Hepatic stellate cell (primary cell): ENCODE measurements at regions not wholly inside any gene's neighbourhood (a gene's known extent, or its start where the extent isn't known, plus 50 kb on each side); places are given as distances from the start of the nearest gene placed in this dataset.
"Not testable (repeated sequence)": the region's sequence is repeated elsewhere in the genome, so short reads cannot be mapped to it uniquely, and the experiment has no call there.

ENCODE experiments used
- DNase-seq: peaks from one replicate; pipeline ENCODE4 v3.0.0; 2011; ENCODE audit warnings: low spot score

GRCh38 chr21:13921455-13921854 lies 289.3 kb downstream of the LIPI start:
- not testable (repeated sequence) for DNase-seq

DNA sequence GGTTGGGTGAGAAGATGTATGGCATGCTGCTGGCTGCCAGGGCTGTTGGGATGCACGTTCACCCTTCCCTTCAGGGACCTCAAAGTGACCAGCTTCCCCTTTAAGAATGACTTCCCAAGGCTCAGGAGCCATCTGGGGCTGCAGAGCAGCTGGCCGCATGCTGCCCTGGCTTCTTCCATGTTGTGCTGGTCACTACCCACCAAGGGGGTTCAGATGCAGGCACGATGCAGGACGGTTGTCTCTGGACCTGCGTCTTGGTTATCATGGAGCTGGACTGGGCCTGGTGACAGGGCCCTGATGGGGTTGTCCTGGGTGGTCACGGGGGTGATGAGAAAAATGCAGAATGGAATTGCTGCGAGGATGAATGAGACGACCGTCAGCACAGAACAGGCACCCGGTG lies 297.8 kb downstream of the POTED start:
- not testable (repeated sequence) for DNase-seq

DNA sequence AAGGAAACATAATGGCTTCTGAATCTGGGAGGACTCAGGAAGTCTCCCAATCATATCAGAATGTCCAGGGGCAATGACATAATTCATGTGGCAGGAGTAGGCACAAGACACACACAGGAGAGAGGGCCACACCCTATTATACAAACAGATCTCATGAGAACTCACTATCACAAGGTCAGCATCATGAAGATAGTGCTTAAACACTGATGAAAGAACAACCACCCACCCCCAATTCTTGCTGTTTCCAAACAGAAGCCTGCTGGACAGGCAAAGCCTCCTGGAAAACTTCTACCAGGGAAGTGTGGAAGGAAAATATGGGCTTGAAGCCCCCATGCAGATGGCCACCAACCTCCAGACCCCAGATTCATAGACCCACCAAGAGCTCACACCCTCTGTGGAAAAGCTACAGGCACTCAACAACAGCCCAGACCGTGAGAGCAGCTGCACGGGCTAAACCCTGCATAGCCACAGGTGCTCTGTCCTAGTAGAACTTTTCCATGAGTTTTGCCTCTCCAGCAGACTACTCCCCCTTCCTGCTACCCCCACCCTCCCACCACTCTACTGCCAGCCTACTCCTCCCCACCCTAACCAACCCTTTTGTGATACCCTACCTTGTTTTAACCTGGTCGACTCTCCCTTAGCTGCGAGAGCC lies 287.1 kb downstream of the POTED start:
- not testable (repeated sequence) for DNase-seq

- DNase-seq = not testable (repeated sequence)
Observed at GRCh38 chr21:13893617-13894016, 284.0 kb downstream of the POTED start.

- not testable (repeated sequence) for DNase-seq
Observed at GRCh38 chr21:13893025-13893424, 283.4 kb downstream of the POTED start.

GRCh38 chr21:13892146-13892751 lies 282.7 kb downstream of the POTED start:
- not testable (repeated sequence) for DNase-seq

DNA sequence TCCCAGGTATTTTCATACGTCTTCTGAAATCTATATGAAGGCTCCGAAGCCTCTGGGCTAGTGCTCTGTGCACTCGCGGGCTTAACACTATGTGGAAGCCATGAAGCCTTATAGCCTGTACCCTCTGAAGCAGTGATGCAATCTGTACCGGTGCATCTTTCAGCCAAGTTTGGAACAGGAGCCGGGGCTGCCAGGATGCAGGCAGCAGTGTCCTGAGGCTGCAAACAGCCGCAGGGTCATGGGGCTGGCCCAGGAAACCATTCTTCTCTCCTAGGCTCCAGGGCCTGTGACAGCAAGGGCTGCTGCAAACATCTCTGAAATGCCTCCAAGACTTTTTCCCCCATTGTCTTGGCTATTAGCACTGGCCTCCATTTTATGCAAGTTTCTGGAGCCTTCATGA lies 279.6 kb downstream of the POTED start:
- not testable (repeated sequence) for DNase-seq

- not testable (repeated sequence) for DNase-seq
Observed at GRCh38 chr21:13883641-13884395, 274.2 kb downstream of the POTED start.

- DNase-seq = not testable (repeated sequence)
Observed at GRCh38 chr21:13877503-13877902, 267.9 kb downstream of the POTED start.

GRCh38 chr21:13876999-13877398 lies 267.4 kb downstream of the POTED start:
- not testable (repeated sequence) for DNase-seq

DNA sequence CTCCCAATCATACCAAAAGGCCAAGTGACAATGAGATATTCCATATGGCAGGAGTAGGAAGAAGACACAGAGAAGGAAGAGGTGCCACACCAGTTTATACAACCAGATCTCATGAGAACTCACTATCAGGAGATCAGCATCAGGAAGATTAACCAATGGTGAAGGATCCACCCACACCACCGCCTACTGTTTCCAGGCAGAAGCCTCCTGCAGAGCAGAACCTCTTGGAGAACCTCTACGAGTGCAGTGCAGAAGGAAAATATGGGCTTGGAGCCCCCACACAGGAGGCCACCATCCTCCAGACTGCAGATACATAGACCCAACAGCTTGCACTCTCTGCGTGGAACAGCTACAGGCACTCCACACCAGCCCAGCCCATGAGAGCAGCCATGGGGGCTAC lies 264.4 kb downstream of the POTED start:
- DNase-seq = not testable (repeated sequence)

GRCh38 chr21:13854638-13855037 lies 245.1 kb downstream of the POTED start:
- DNase-seq = no peak

DNA sequence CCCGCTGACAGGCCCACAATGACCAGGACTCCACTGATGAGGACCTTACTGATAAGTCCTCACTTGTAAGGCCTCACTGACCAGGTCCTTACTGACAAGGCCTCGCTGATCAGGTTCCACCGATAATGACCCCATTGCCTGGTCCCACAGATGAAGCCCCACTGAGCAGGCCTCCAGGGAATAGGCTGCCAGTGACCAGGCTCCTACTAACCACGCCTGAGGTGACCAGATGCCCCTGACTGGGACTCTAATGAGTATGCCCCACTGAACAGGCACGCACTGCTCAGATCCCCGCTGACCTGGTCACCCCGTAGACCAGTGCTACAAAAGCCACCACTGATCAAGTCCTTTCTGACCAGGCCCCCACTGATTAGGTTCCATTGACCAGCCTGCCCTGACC lies 241.2 kb downstream of the POTED start:
- not testable (repeated sequence) for DNase-seq

- DNase-seq = not testable (repeated sequence)
Observed at GRCh38 chr21:13849489-13849888, 239.9 kb downstream of the POTED start.

DNA sequence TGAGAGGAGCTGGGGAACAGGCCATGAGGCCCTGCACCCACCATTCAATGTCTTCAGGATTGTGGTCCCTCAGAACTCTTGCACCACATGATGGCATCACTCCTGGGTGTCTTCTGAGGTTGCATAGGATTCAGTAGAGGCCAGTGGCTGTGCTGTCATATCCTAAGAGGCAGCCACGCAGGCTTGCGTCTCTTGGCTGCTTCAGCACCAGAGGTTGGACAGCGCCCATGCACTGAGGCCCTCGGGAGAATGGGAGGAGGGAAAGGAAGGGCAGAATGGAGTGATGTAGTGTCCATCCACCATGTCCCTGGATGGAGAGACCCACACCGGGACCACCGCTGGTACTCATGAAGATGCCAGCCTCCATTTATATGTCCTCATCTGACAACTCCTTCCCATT lies 237.1 kb downstream of the POTED start:
- DNase-seq = not testable (repeated sequence)

- not testable (repeated sequence) for DNase-seq
Observed at GRCh38 chr21:13844574-13844973, 235.0 kb downstream of the POTED start.

DNA sequence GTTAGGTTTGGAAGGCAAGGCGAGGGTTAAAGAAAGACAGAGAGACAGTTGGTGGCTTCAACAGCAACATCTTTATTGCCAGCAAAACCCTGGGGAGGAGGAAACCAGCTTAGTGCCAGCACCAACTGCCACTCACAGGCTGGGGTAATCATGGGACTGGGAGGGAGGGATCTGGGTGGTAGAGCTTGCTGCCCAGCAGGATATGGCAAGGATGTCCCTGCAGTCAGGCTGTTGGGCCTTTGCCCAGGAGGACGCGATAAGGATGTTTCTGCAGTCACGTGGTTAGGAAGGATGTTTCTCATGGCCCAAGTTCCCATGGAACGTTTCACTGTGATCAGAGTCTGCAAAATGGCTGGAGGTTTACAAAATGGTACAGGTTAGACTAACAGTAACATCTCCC lies 233.5 kb downstream of the POTED start:
- DNase-seq = not testable (repeated sequence)

DNA sequence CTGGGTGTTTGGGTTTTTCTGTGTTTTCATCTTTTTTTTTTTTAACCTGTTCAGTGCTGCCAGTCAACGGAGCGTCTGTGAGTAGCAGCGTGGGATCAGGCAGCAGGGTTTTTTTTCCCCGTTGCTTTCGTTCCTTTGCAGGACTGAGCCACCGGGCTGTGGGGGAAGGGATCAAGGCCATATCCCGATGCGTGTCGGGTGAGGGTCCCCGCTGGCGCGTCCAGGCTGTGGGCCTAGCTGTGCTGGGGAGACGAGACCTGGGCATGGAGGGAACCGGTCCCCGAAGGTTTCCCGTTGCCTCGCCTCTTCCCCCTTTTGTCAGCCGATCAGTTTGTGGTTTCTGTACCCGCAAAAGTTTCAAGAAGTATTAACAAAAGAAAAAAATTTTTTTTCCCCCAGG lies 218.1 kb downstream of the POTED start:
- DNase-seq = not testable (repeated sequence)

DNA sequence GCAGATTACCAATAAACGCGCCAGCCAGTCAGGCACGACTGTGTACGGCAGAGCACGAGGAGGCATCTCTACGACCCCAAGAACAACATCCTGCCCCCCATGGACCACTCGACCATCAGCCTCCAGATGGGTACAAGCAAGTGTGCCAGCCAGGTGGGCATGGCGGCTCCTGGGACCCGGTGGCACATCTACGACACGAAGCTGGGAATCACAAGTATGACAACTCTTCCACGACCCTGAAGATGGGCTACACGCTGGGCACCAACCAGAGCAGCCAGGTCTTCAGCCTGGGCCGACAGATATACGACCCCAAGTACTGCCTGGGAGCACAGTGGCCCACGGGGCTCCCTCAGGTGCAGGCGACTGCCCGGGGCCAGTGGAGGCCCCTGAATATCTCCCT lies 217.6 kb downstream of the POTED start:
- no peak for DNase-seq

DNA sequence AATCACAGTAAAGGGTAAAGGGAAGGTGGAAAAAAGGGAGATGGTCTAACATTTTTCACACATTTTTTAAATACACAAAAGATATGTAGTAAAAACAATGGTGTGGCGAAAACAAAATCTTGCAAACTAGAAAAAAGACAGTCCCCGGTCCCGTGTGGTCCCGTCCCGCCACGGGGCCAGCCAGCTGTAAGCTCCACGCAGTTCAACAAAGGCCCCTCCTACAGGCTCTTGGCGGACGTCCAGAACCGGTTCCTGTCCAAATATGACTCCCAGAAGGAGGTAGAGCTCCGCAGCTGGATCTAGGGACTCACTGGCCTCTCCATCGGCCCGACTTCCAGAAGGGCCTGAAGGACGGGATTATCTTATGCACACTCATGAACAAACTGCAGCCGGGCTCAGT lies 216.9 kb downstream of the POTED start:
- DNase-seq = not testable (repeated sequence)

GRCh38 chr21:13825218-13825778 lies 215.7 kb downstream of the POTED start:
- not testable (repeated sequence) for DNase-seq

GRCh38 chr21:13820286-13820685 lies 210.7 kb downstream of the POTED start:
- not testable (repeated sequence) for DNase-seq

DNA sequence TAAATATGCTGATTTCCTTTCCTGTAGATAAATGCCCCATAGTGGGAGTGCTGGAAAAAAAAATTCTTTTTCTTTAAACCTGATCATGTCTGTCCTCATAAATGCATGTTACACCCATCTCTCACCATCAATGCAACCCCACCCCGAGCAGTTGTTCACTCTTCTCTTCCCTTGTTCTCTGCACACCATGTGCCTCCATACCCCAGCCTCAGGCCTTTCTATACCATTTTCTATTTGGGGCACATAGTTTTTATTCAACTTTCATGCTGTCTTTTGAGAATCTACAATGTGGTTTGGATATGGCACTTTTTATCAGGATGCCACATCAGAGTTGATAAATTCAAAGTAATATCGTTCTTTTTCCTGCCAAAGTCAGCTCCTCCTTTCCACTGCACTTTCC lies 202.6 kb downstream of the POTED start:
- DNase-seq = not testable (repeated sequence)
